IMR-90 (cell line): ENCODE measurements at regions not wholly inside any gene's neighbourhood (a gene's known extent, or its start where the extent isn't known, plus 50 kb on each side); places are given as distances from the start of the nearest gene placed in this dataset.

Experiments used
- ATAC-seq: fragments of 200-7000 bp; cut with Tn5 transposase; 2 replicates; pipeline ENCODE4 v1.9.1; 2020; ENCODE audit warnings: low read depth, mild to moderate bottlenecking, moderate library complexity
- BruUV-seq: library from RNA; stranded (reverse); fragments of 400-500 nt; replicated peaks from 2 replicates; lab custom pipeline; 2021; lab: Mats Ljungman, UMichigan
- CTCF ChIA-PET: fragments of 300-600 bp; formaldehyde crosslinking; extraction: SDS; loops from one replicate; lab custom pipeline; 2021; ENCODE audit warnings: antibody characterized with exemption; lab: Yijun Ruan, JAX
- POLR2A ChIA-PET: fragments of 300-600 bp; sonication (Branson Sonifier 250); formaldehyde crosslinking; loops from one replicate; lab custom pipeline; 2022; ENCODE audit warnings: antibody characterized with exemption; ENCODE audit not compliant: unreplicated experiment; lab: Charles Lee
- DNase-seq: peaks from one replicate; pipeline ENCODE4 v3.0.0; 2013
- H2AFZ ChIP-seq: replicated peaks from 2 replicates; pipeline ENCODE3; 2013; ENCODE audit warnings: low read length, mild to moderate bottlenecking; ENCODE audit not compliant: poor library complexity
- H2AK5ac ChIP-seq: 2 replicates; pipeline ENCODE4 v1.6.1; 2013; ENCODE audit warnings: low read depth, low read length, inconsistent platforms
- H2AK9ac ChIP-seq: replicated peaks from 2 replicates; pipeline ENCODE3; 2013; ENCODE audit warnings: mild to moderate bottlenecking, low read depth, low read length, moderate library complexity; ENCODE audit not compliant: poor library complexity
- H2BK120ac ChIP-seq: 2 replicates; pipeline ENCODE4 v1.6.1; 2013; ENCODE audit warnings: low read depth, low read length, inconsistent platforms
- H2BK15ac ChIP-seq: 3 replicates; pipeline ENCODE4 v1.6.1; 2013; ENCODE audit warnings: low read depth, low read length, inconsistent platforms
- H2BK20ac ChIP-seq: 2 replicates; pipeline ENCODE4 v1.6.1; 2013; ENCODE audit warnings: low read depth, mild to moderate bottlenecking, inconsistent platforms, low read length, moderate library complexity
- H2BK5ac ChIP-seq: 2 replicates; pipeline ENCODE4 v1.6.1; 2013; ENCODE audit warnings: mild to moderate bottlenecking, low read depth, low read length, inconsistent platforms; ENCODE audit not compliant: poor library complexity, severe bottlenecking
- H3K14ac ChIP-seq: replicated peaks from 2 replicates; pipeline ENCODE4 v1.6.1; 2013; ENCODE audit warnings: low read depth, low read length, inconsistent platforms
- H3K18ac ChIP-seq: 2 replicates; pipeline ENCODE4 v1.6.1; 2013; ENCODE audit warnings: low read depth, low read length, control low read depth
- H3K23ac ChIP-seq: 2 replicates; pipeline ENCODE4 v1.6.1; 2013; ENCODE audit warnings: low read depth, low read length, inconsistent platforms
- H3K27ac ChIP-seq: 2 replicates; pipeline ENCODE4 v1.5.1; 2013; ENCODE audit warnings: mild to moderate bottlenecking, control low read depth, low read length; ENCODE audit not compliant: insufficient read depth
- H3K27me3 ChIP-seq: 2 replicates; pipeline ENCODE4 v1.6.1; 2013; ENCODE audit warnings: low read length; ENCODE audit not compliant: control insufficient read depth, insufficient read depth
- H3K36me3 ChIP-seq: 2 replicates; pipeline ENCODE4 v1.6.1; 2013; ENCODE audit warnings: low read length, mixed read lengths; ENCODE audit not compliant: control insufficient read depth, insufficient read depth
- H3K4ac ChIP-seq: 2 replicates; pipeline ENCODE4 v1.6.1; 2013; ENCODE audit warnings: low read depth, low read length, inconsistent platforms
- H3K4me1 ChIP-seq: 2 replicates; pipeline ENCODE4 v1.6.1; 2013; ENCODE audit warnings: low read length, mixed read lengths; ENCODE audit not compliant: control insufficient read depth, insufficient read depth
- H3K4me2 ChIP-seq: 2 replicates; pipeline ENCODE4 v1.6.1; 2013; ENCODE audit warnings: low read depth, mild to moderate bottlenecking, control low read depth, low read length, moderate library complexity
- H3K4me3 ChIP-seq: 2 replicates; pipeline ENCODE4 v1.5.1; 2013; ENCODE audit warnings: low read depth, mild to moderate bottlenecking, control low read depth, low read length, moderate library complexity; ENCODE audit not compliant: insufficient read depth
- H3K56ac ChIP-seq: 2 replicates; pipeline ENCODE4 v1.6.1; 2013; ENCODE audit warnings: low read length, inconsistent platforms; ENCODE audit not compliant: insufficient read depth; ENCODE audit errors: extremely low read depth
- H3K79me1 ChIP-seq, 2 experiments: 2 replicates each; pipeline ENCODE4 v1.6.1; 2013; ENCODE audit warnings: low read length in 2 of 2, inconsistent platforms in 1 of 2, low read depth in 1 of 2
- H3K9ac ChIP-seq: 2 replicates; pipeline ENCODE4 v1.6.1; 2013; ENCODE audit warnings: low read depth, low read length, control low read depth
- H3K9me1 ChIP-seq: 2 replicates; pipeline ENCODE4 v1.6.1; 2013; ENCODE audit warnings: low read length, inconsistent platforms; ENCODE audit not compliant: insufficient read depth
- H3K9me3 ChIP-seq: 2 replicates; pipeline ENCODE4 v1.6.1; 2013; ENCODE audit warnings: low read length; ENCODE audit not compliant: control insufficient read depth, insufficient read depth
- H4K20me1 ChIP-seq: 2 replicates; pipeline ENCODE4 v1.6.1; 2013; ENCODE audit warnings: low read length, inconsistent platforms; ENCODE audit not compliant: insufficient read depth
- H4K5ac ChIP-seq: 2 replicates; pipeline ENCODE4 v1.6.1; 2013; ENCODE audit warnings: mild to moderate bottlenecking, low read depth, low read length, control low read depth
- H4K8ac ChIP-seq, 2 experiments: 2 replicates each; pipeline ENCODE4 v1.6.1; 2013; ENCODE audit warnings: low read depth in 2 of 2, low read length in 2 of 2, control low read depth in 1 of 2, inconsistent platforms in 1 of 2
- H4K91ac ChIP-seq: 2 replicates; pipeline ENCODE4 v1.6.1; 2013; ENCODE audit warnings: low read depth, low read length, inconsistent platforms; ENCODE audit not compliant: insufficient read depth
- FOS ChIP-seq: fragments of 150-350 bp; IDR thresholded peaks from 2 replicates; pipeline ENCODE4 v1.6.1; 2016; ENCODE audit warnings: low read depth, low read length
- WGBS, 2 experiments: methylation state at CpG; one replicate each; pipeline versions ENCODE4 v1.1.5 to v1.1.7; 2013; ENCODE audit warnings: missing lambda C conversion rate in 2 of 2; ENCODE audit not compliant: insufficient read length in 1 of 2; ENCODE audit errors: extremely low coverage in 2 of 2; 5-methylcytosine and 5-hydroxymethylcytosine counted together
- dilution Hi-C: fragments of 300-500 bp; cut with HindIII; formaldehyde crosslinking; loops from one replicate; pipeline ENCODE4 v1.14.3; 2018; ENCODE audit warnings: low sequenced_read_pairs; ENCODE audit not compliant: unreplicated experiment
- in situ Hi-C: fragments of 300-500 bp; cut with MboI; formaldehyde crosslinking; loops from 3 replicates; pipeline ENCODE4 v1.14.3; 2019; ENCODE audit warnings: low sequenced_read_pairs, inconsistent platforms, mixed read lengths
- intact Hi-C: fragments of 100-400 bp; cut with micrococcal nuclease; formaldehyde crosslinking; loops from 2 replicates; pipeline ENCODE4 v1.10.0; 2022

DNA sequence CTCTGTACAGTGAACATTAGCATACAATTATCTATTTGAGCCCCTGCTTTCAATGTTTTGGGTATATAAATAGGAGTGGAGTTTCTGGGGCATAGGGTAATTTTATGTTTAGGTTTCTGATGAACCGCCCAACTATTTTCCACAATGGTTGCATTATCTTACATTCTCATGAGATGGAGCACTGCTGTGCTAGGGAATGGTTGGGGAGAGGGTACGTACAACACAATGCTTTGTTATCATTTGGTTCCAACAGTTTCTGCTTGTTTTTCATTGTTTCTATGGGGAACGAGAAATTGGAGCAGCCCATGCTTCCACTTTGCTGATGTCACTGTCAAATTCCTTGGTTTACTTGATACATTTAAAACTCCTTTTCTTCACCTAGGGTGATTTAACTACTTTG lies 1115.3 kb downstream of the REEP3 start:
- BruUV-seq = no TSS peak
- no peak overlapping the region for H2AK9ac ChIP-seq
- in situ Hi-C loops (no loop called here), dilution Hi-C loops (no loop called here), intact Hi-C loops (no loop called here)
- no peaks in the 10 kb centered on the region for H3K36me3 ChIP-seq
- H3K4me3 ChIP-seq = no peak overlapping the region
- no CpG with 5 or more reads among the region's 3 CpGs for WGBS, 2 experiments
- POLR2A ChIA-PET = no interaction called here
- H2BK20ac ChIP-seq = no peak overlapping the region
- H3K9me3 ChIP-seq = no peaks in the 10 kb centered on the region
- no peak overlapping the region for H4K8ac ChIP-seq
- H3K4ac ChIP-seq = no peak overlapping the region
- no peak overlapping the region for H3K14ac ChIP-seq
- H4K20me1 ChIP-seq = no peaks in the 10 kb centered on the region
- H4K5ac ChIP-seq = no peak overlapping the region
- CTCF ChIA-PET = no interaction called here
- no peak overlapping the region for H4K91ac ChIP-seq
- H3K9ac ChIP-seq = no peak overlapping the region
- H3K79me1 ChIP-seq = no peaks in the 10 kb centered on the region
- H3K27me3 ChIP-seq = no peaks in the 10 kb centered on the region
- no peaks in the 10 kb centered on the region for H3K4me1 ChIP-seq
- no peak overlapping the region for H3K18ac ChIP-seq
- no peaks in the 10 kb centered on the region for H3K9me1 ChIP-seq
- ATAC-seq = no peak
- no peak overlapping the region for H2BK120ac ChIP-seq
- H2AK5ac ChIP-seq = no peak overlapping the region
- H3K23ac ChIP-seq = no peak overlapping the region
- H3K27ac ChIP-seq = no peak overlapping the region
- H2BK15ac ChIP-seq = no peak overlapping the region
- H2AFZ ChIP-seq = no peak overlapping the region
- H3K4me2 ChIP-seq = no peak overlapping the region
- DNase-seq = no peak
- TF ChIP-seq FOS = no peak
- no peak overlapping the region for H3K56ac ChIP-seq
- H2BK5ac ChIP-seq = no peak overlapping the region
